ENCODE measurements at regions not wholly inside any gene's neighbourhood (a gene's known extent, or its start where the extent isn't known, plus 50 kb on each side); places are given as distances from the start of the nearest gene placed in this dataset.

DNA sequence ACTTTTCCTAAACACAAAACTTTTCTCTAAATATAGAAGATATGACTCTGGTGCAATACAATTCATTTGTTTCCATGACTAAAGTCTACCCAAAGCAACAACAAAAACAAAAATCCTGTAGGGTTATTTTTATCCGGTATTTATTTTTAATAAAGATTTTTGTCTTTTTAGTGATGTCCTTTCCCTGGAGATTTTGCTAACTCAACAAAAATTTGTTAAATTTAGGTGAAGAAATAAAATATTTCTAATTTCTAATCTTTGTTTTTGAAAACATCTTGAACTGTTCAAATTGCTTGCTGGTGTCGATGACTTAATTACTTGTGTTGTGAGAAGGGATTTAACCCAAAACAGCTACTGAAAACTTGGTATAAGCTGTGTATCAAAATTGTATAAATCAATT is 741.8 kb downstream of the HDGFL1 start:
- TF ChIP-seq, protein P1, sequence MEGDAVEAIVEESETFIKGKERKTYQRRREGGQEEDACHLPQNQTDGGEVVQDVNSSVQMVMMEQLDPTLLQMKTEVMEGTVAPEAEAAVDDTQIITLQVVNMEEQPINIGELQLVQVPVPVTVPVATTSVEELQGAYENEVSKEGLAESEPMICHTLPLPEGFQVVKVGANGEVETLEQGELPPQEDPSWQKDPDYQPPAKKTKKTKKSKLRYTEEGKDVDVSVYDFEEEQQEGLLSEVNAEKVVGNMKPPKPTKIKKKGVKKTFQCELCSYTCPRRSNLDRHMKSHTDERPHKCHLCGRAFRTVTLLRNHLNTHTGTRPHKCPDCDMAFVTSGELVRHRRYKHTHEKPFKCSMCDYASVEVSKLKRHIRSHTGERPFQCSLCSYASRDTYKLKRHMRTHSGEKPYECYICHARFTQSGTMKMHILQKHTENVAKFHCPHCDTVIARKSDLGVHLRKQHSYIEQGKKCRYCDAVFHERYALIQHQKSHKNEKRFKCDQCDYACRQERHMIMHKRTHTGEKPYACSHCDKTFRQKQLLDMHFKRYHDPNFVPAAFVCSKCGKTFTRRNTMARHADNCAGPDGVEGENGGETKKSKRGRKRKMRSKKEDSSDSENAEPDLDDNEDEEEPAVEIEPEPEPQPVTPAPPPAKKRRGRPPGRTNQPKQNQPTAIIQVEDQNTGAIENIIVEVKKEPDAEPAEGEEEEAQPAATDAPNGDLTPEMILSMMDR (conservative IDR thresholded peaks at IDR 0.05) = no peak
- no peak overlapping the region for H3K23ac ChIP-seq (ENCODE audit: insufficient read length, low read depth, low read length)
- no peak overlapping the region for H4K91ac ChIP-seq (ENCODE audit: insufficient read length, low read depth, low read length)
- H3K4me1 ChIP-seq (ENCODE audit: insufficient read depth, low read length) = no peaks in the 10 kb centered on the region
- H2AFZ ChIP-seq (ENCODE audit: low read length) = no peak overlapping the region
- no peaks in the 10 kb centered on the region; a peak in 1 of 5 replicates for H3K9me3 Mint-ChIP-seq
- H3K79me1 ChIP-seq (ENCODE audit: insufficient read depth, low read depth, low read length, poor library complexity, severe bottlenecking) = no peaks in the 10 kb centered on the region
- no peak overlapping the region for H4K5ac ChIP-seq (ENCODE audit: insufficient read length, low read depth, low read length)
- no peak overlapping the region for H2BK15ac ChIP-seq (ENCODE audit: low read depth, low read length)
- H4K8ac ChIP-seq (replicated peaks; ENCODE audit: insufficient read length, low read depth, low read length) = no peak overlapping the region
- DNase-seq = no peak
- H3T11ph ChIP-seq (ENCODE audit: low read length) = no peak overlapping the region
- H3K9me3 ChIP-seq (ENCODE audit: control insufficient read depth, low read depth, low read length) = no peaks in the 10 kb centered on the region
- no peak overlapping the region for H2AK5ac ChIP-seq (ENCODE audit: insufficient read length, low read length)
- no CpG with 5 or more reads among the region's 2 CpGs for WGBS (ENCODE audit: extremely low coverage, insufficient read length, low lambda C conversion rate)
- H2BK12ac ChIP-seq (ENCODE audit: insufficient read length, low read depth, low read length) = no peak overlapping the region
- H2BK120ac ChIP-seq (ENCODE audit: low read depth, low read length, poor library complexity, severe bottlenecking) = no peak overlapping the region
- H3K18ac ChIP-seq (ENCODE audit: insufficient read length, low read depth, low read length) = no peak overlapping the region
- no peaks in the 10 kb centered on the region; the same call in 1 of the 2 replicates for H3K27me3 Mint-ChIP-seq (ENCODE audit: low read depth)
- no peak overlapping the region for H3K4me3 Mint-ChIP-seq
- no peaks in the 10 kb centered on the region for H4K20me1 ChIP-seq (ENCODE audit: control insufficient read depth, insufficient read depth, insufficient read length)
- H3K4me1 Mint-ChIP-seq = no peaks in the 10 kb centered on the region
- no peak overlapping the region for H2BK5ac ChIP-seq (ENCODE audit: insufficient read length, low read length)
- no peak overlapping the region for H3K56ac ChIP-seq (ENCODE audit: insufficient read length, low read depth, low read length)
- no peaks in the 10 kb centered on the region for H3K27me3 ChIP-seq (ENCODE audit: insufficient read depth, low read length)
- H3K14ac ChIP-seq (ENCODE audit: insufficient read depth, low read length) = no peak overlapping the region
- H3K4me2 ChIP-seq (ENCODE audit: insufficient read depth, insufficient read length, low read length) = no peak overlapping the region
- H2BK20ac ChIP-seq (ENCODE audit: low read depth, low read length, poor library complexity, severe bottlenecking) = no peak overlapping the region
- no peaks in the 10 kb centered on the region for H3K79me2 ChIP-seq (ENCODE audit: insufficient read depth, low read length)
- H3K23me2 ChIP-seq (ENCODE audit: insufficient read length, low read depth, low read length, poor library complexity, severe bottlenecking) = no peaks in the 10 kb centered on the region
- no peaks in the 10 kb centered on the region for H3K36me3 Mint-ChIP-seq (ENCODE audit: insufficient read depth in 1 of 3, low read depth in 3 of 3)
- H3K4ac ChIP-seq (ENCODE audit: low read depth, low read length) = no peak overlapping the region
- no peak overlapping the region for H3K27ac Mint-ChIP-seq
- H3K27ac ChIP-seq (ENCODE audit: insufficient read length, low read depth, low read length) = no peak overlapping the region
- H3K9ac ChIP-seq (ENCODE audit: extremely low read depth, insufficient read length, low read length) = no peak overlapping the region
